ENCODE measurements at regions not wholly inside any gene's neighbourhood (a gene's known extent, or its start where the extent isn't known, plus 50 kb on each side); places are given as distances from the start of the nearest gene placed in this dataset.
"Not testable (repeated sequence)": the region's sequence is repeated elsewhere in the genome, so short reads cannot be mapped to it uniquely, and the experiment has no call there.

DNA sequence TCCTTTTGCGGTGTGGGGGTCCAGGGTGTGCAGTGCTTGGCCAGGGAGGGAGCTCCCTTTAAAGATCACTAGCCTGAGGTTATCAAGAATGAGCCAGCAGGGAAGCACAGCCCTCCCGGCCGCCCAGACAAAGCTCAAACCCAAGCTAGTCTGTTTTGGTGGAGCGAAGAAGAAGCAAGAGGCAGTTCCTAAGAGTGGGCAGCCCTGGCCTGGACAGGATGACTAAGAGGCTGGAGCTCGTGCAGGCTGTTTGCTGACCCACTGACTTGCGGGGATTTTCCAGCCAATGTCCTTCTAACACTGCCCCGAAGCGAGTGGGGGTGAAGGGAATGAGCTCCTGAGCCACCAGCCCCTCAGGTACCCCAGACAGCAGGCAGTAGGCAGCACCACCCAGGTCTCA is 134.4 kb downstream of the COPRS start:
- Mint-ChIP-seq H3K27ac (ENCODE audit: unreplicated experiment) (no peak overlapping the region), H3K9me3 (ENCODE audit: low read depth, unreplicated experiment) (no peaks in the 10 kb centered on the region), H3K4me1 (ENCODE audit: low read depth, unreplicated experiment) (peaks cover 28% of the 10 kb centered on the region), H3K4me3 (ENCODE audit: low read depth, unreplicated experiment) (no peak overlapping the region), H3K36me3 (ENCODE audit: insufficient read depth, unreplicated experiment) (no peaks in the 10 kb centered on the region), H3K27me3 (ENCODE audit: unreplicated experiment) (no peaks in the 10 kb centered on the region)
- CTCF ChIA-PET, result interaction anchor here (0.6 kb wide), 1 partner anchor 13 kb away, joined by 3 read pairs; no protein-coding TSS in a partner anchor
- TF ChIP-seq, protein P1, sequence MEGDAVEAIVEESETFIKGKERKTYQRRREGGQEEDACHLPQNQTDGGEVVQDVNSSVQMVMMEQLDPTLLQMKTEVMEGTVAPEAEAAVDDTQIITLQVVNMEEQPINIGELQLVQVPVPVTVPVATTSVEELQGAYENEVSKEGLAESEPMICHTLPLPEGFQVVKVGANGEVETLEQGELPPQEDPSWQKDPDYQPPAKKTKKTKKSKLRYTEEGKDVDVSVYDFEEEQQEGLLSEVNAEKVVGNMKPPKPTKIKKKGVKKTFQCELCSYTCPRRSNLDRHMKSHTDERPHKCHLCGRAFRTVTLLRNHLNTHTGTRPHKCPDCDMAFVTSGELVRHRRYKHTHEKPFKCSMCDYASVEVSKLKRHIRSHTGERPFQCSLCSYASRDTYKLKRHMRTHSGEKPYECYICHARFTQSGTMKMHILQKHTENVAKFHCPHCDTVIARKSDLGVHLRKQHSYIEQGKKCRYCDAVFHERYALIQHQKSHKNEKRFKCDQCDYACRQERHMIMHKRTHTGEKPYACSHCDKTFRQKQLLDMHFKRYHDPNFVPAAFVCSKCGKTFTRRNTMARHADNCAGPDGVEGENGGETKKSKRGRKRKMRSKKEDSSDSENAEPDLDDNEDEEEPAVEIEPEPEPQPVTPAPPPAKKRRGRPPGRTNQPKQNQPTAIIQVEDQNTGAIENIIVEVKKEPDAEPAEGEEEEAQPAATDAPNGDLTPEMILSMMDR (IDR thresholded peaks at IDR 0.05; ENCODE audit: unreplicated experiment), result no peak
- intact Hi-C loops (cut with micrococcal nuclease; ENCODE audit: unreplicated experiment), result no loop called here
- no peak for DNase-seq
- no TSS peak for BruUV-seq (replicated peaks)

DNA sequence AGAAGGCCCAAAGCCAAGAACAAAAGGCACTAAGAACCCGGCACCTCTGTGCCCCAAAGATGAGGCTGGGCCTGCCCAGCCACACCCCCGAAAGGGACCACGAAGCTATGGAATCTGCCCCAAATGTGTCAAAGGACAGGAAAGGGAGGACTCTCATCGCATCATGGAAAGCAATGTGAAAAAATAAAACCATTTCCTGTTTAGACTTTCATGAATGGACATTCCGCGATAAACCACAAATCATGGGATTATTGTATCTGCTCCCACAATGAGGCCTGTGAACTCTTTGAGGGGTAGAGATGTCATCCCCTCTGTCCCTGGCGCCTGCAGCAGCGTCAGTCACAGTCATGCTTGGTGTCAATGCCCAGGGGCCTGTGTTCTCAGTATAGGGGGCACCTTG is 135.0 kb downstream of the COPRS start:
- Mint-ChIP-seq H3K27ac (ENCODE audit: unreplicated experiment) (no peak overlapping the region), H3K36me3 (ENCODE audit: insufficient read depth, unreplicated experiment) (no peaks in the 10 kb centered on the region), H3K4me3 (ENCODE audit: low read depth, unreplicated experiment) (no peak overlapping the region), H3K4me1 (ENCODE audit: low read depth, unreplicated experiment) (peaks cover 28% of the 10 kb centered on the region), H3K27me3 (ENCODE audit: unreplicated experiment) (no peaks in the 10 kb centered on the region), H3K9me3 (ENCODE audit: low read depth, unreplicated experiment) (no peaks in the 10 kb centered on the region)
- DNase-seq, result no peak
- no TSS peak for BruUV-seq (replicated peaks)
- TF ChIP-seq, protein P1 (IDR thresholded peaks at IDR 0.05; ENCODE audit: unreplicated experiment), result no peak
- CTCF ChIA-PET, result no interaction called here
- intact Hi-C loops (cut with micrococcal nuclease; ENCODE audit: unreplicated experiment), result no loop called here

DNA sequence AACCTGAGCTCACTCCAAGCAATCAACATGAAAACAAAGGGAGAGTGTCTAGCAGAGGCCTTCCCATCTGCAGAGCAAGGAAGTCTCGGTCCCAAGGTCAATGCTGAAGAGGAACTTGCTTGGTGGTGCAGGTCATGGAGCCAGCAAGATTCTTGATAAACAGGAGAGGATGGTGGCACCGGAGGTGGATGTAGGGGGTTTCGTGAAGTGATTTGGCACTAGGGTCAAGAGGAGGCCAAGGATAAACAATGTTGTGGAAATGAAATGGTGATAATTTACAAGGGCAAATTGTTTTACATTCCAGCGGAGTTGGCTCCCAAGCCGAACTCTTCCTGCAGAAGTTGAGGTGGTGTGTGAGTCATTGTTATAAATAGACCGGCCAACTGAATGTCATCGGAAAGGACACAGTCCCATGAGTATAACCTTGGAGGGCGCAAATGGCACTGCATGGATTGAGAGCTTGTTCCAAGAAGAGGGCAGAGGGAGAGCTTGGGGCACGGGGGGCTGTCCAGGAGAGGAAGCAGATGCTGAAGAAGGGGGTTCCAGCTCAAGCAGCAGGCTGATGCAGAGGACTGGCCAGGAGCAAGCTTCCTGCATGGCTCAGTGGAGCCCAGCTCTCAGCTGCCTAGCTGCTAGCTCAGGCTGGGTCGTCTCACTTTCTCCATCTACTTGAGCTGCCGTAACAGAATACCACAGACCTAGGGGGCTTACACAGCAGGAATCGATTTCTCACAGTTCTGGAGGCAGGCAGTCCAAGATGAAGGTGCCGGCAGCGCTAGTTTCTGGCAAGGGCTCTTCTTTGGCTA is 136.6 kb downstream of the COPRS start:
- no peak for DNase-seq
- Mint-ChIP-seq H3K27me3 (ENCODE audit: unreplicated experiment) (no peaks in the 10 kb centered on the region), H3K27ac (ENCODE audit: unreplicated experiment) (no peak overlapping the region), H3K4me1 (ENCODE audit: low read depth, unreplicated experiment) (peaks cover 18% of the 10 kb centered on the region), H3K36me3 (ENCODE audit: insufficient read depth, unreplicated experiment) (no peaks in the 10 kb centered on the region), H3K4me3 (ENCODE audit: low read depth, unreplicated experiment) (no peak overlapping the region), H3K9me3 (ENCODE audit: low read depth, unreplicated experiment) (no peaks in the 10 kb centered on the region)
- CTCF ChIA-PET, result interaction anchor here (0.5 to 1.6 kb wide), 2 partner anchors 22 to 571 kb away, joined by 4 read pairs; no protein-coding TSS in a partner anchor
- TF ChIP-seq, protein P1 (IDR thresholded peaks at IDR 0.05; ENCODE audit: unreplicated experiment), result no peak
- intact Hi-C loops (cut with micrococcal nuclease; ENCODE audit: unreplicated experiment), result no loop called here
- no TSS peak for BruUV-seq (replicated peaks)

DNA sequence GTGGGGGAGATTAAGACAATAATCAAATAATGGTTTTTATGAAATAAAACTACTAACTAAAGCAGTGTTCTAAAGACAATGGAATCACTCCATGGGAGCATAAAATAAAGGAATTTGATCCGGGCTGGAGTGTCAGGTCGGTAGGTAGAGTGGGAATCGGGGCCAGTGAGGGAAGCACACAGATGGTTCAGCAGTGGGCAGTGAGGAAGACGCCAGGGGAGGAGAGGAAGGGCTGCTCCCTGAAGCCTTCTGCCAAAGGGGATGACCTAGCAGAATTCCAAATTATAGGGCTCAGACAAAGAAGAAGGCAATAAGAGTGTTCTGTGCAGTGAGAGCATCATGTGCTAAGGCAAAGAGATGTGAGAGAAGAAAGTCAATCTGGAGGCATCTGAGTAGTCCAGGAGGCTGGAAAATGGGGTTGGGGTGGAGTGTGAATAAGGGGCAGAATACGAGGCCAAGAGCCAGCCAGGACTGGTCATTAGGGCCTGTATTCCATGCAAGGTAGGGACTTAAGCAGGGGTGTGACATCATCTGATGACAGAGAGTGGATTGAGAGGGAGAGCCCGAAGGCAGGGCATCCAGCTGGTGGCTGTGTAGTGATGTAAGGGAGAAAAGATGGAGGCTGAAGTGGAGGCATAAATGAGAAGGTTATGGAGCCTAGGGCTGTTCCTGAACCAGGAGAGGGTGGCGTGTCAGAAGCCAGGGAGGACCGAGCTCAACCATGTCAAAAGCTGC is 137.6 kb downstream of the COPRS start:
- Mint-ChIP-seq H3K27ac (ENCODE audit: unreplicated experiment) (no peak overlapping the region), H3K27me3 (ENCODE audit: unreplicated experiment) (no peaks in the 10 kb centered on the region), H3K4me1 (ENCODE audit: low read depth, unreplicated experiment) (peaks cover 18% of the 10 kb centered on the region), H3K9me3 (ENCODE audit: low read depth, unreplicated experiment) (no peaks in the 10 kb centered on the region), H3K4me3 (ENCODE audit: low read depth, unreplicated experiment) (no peak overlapping the region), H3K36me3 (ENCODE audit: insufficient read depth, unreplicated experiment) (no peaks in the 10 kb centered on the region)
- TF ChIP-seq, protein P1 (IDR thresholded peaks at IDR 0.05; ENCODE audit: unreplicated experiment), result no peak
- no peak for DNase-seq
- intact Hi-C loops (cut with micrococcal nuclease; ENCODE audit: unreplicated experiment), result no loop called here
- CTCF ChIA-PET, result no interaction called here
- no TSS peak for BruUV-seq (replicated peaks)

DNA sequence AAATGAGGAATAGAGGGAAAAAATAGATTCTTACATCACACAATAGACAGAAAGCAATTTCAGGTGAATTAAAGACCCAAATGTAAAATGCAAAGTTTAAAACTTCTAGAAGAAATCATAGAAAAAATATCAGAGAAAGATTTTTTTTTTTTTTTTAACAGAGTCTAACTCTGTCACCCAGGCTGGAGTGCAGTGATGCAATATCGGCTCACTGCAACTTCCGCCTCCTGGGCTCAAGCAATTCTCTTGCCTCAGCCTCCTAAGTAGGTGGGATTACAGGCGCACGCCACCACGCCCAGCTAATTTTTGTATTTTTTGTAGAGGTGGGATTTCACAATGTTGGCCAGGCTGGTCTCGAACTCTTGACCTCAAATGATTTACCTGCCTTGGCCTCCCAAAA is 141.8 kb downstream of the COPRS start:
- intact Hi-C loops (cut with micrococcal nuclease; ENCODE audit: unreplicated experiment); H3K27me3 Mint-ChIP-seq (ENCODE audit: unreplicated experiment); H3K4me3 Mint-ChIP-seq (ENCODE audit: low read depth, unreplicated experiment); DNase-seq; BruUV-seq (replicated peaks); H3K9me3 Mint-ChIP-seq (ENCODE audit: low read depth, unreplicated experiment); CTCF ChIA-PET; H3K36me3 Mint-ChIP-seq (ENCODE audit: insufficient read depth, unreplicated experiment); H3K27ac Mint-ChIP-seq (ENCODE audit: unreplicated experiment): not testable (repeated sequence)
- peaks cover 11% of the 10 kb centered on the region for H3K4me1 Mint-ChIP-seq (ENCODE audit: low read depth, unreplicated experiment)
